NCI-H1092 treated with DMSO at 0.1 percent for 48 hours (cell line): ENCODE measurements at regions not wholly inside any gene's neighbourhood (a gene's known extent, or its start where the extent isn't known, plus 50 kb on each side); places are given as distances from the start of the nearest gene placed in this dataset.
"Not testable (repeated sequence)": the region's sequence is repeated elsewhere in the genome, so short reads cannot be mapped to it uniquely, and the experiment has no call there.

Experiments
- DNase-seq: peaks from one replicate; lab custom pipeline; 2025; lab: John Stamatoyannopoulos, UW

DNA sequence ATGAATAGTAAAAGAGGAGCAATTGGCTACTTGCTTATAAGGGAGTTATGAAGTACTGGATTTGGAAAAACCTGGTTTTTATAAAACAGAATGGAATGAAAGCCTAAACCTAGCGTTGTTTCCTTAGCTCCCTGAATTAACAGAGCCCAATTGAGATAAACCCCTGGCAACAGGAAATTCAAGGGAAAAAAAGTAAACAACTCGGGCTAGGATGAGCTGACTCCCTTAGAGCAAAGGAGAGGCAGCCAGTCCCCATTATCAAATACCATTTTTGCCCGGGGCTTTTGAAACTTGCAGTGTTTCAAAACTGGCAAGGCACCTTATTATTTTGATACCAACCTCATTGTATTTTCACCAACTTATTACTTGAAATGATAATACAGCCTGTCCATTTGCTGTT lies 587.5 kb downstream of the CD109 start:
- no peak for DNase-seq

- DNase-seq = no peak
Measured at GRCh38 chr6:74282143-74282689, 586.2 kb downstream of the CD109 start.

GRCh38 chr6:74280130-74280692 lies 584.2 kb downstream of the CD109 start:
- no peak for DNase-seq

DNA sequence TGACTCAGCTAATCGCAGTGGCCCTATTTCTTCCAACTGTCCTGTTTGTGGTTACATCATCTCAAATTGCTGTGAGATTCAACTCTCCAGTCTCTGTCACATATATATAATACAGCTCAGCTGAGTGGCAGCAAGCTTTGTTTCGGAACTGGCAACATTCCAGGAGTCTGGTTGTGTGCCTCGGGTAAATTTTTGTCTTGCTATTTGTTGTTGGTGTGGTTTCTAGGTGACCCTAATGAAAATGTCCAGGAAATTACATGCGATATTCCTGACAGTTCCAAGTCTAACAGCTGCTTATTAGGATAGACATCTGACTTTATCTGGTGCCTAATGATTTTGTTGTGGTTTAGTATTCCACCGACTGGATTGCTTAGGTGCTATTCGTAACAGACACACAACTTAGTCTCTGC lies 581.8 kb downstream of the CD109 start:
- peak; percentile 56 for DNase-seq

DNA sequence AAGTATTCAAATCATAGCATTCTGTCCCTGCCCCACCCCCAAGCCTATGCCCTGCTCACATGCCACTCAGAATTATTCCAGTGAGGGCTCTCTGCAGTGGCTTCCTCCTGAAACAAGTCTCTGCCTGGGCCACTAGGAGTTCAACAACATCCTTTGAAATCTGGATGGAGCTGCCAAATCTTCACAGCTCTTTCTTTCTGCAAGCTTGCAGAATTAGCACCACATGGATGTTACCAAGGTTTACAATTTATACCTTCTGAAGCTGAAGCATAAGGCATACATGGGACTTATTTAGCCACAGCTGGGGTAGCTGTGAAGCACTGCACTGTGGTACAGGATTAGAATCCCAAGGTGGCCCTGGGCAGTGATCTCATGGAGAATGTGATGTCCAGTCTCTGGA lies 577.5 kb downstream of the CD109 start:
- no peak for DNase-seq

- DNase-seq = no peak
Measured at GRCh38 chr6:74269600-74269858, 573.5 kb downstream of the CD109 start.

DNA sequence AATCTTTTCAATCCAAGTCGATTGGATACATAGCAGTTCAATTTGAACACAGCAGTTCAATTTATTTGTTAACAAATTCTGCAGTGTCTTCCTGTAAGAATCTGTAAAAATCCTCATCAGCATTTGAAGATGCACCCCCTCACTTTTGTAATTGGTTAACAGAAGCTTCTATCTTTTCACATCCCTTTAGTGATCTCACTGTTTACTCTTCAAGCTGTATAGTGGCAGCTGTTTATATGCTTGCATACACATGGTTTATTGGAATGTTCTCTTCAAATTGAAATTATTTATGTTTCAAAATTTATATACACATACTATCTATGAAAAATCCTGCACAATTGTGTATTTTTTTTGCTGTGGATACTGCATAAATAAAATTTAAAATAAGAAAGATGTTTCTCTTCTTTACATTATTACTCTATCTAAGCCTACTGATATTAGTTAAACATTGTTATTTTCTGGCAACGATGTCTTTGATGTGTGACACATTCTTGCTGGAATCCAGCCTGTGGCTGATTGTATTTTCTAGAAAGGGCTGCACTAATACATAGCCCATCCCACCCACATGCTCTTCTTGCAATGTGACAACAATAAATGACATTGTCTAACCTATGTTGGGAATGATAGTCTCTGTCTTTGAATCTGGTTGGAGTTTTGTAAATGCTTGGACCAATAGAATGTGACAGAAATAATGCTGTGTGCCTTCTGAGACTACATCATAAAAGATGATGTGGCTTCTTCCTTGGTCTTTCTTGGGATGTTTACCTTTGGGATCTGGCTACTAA lies 573.0 kb downstream of the CD109 start:
- no peak for DNase-seq

GRCh38 chr6:74259981-74260380 lies 564.0 kb downstream of the CD109 start:
- DNase-seq = no peak

- DNase-seq = no peak
Measured at GRCh38 chr6:74256781-74257180, 560.8 kb downstream of the CD109 start.

- DNase-seq = no peak
Measured at GRCh38 chr6:74256381-74256780, 560.4 kb downstream of the CD109 start.

DNA sequence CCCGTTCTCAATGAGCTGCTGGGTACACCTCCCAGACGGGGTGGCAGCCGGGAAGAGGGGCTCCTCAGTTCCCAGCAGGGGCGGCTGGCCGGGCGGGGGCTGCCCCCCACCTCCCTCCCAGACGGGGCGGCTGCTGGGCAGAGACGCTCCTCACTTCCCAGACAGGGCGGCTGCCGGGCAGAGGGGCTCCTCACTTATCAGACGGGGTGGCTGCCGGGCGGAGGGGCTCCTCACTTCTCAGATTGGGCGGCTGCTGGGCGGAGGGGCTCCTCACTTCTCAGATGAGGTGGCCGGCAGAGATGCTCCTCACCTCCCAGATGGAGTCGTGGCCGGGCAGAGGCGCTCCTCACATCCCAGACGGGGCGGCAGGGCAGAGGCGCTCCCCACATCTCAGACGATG lies 559.0 kb downstream of the CD109 start:
- DNase-seq = not testable (repeated sequence)

DNA sequence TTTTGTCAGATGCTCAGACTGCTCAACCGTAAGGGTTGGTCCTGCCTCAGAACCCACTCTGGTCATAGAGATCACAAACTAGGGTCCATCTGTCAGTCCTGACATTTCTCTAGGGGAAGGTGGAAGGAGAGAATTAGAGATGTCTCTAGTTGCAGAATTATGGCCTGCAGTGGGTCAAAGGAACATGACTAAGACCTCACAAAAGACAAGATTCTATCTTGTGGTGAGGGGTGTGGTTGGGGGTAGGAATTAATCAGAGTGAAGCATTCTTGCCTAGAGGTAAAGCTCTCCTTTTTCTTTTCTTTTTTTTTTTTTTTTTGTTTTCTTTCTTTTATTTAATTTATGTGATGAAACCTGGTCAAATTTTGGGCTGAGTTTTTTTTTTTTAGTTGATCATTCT lies 558.1 kb downstream of the CD109 start:
- DNase-seq = not testable (repeated sequence)

DNA sequence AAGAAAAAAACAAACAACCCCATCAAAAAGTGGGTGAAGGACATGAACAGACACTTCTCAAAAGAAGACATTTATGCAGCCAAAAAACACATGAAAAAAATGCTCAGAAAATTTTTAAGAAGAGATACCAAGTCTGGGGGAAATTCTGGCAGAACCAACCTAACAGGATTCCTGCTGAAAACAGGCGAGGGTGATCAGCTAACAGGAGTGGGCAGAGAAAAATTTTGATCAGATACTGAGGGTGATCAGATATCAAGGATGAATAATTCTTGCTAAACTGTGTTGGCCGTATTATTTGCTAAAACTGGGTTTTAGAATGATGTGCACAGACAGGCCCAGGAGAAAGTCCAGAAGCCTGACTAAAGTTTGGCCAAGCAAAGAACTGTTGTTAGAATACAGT lies 557.3 kb downstream of the CD109 start:
- DNase-seq = no peak

- DNase-seq = no peak
Measured at GRCh38 chr6:74250161-74250818, 554.3 kb downstream of the CD109 start.

DNA sequence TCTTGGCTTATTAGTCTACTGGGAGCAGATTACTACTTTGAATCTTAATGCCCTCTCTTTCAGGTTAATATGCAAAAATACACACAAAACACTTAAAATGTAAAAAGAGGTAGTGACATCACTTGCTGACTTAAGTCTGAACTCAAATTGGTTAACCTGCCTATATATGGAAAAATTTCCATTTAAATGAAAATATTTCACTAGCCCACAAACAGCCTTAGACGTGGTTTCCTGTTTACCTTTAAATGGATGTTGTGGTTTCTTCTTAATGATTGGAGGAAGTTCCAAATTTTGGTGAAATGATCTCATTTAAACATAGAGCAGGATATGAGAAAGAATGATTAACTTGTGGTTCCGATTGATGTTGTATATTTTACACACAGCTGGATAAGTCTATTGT lies 553.7 kb downstream of the CD109 start:
- DNase-seq = no peak

DNA sequence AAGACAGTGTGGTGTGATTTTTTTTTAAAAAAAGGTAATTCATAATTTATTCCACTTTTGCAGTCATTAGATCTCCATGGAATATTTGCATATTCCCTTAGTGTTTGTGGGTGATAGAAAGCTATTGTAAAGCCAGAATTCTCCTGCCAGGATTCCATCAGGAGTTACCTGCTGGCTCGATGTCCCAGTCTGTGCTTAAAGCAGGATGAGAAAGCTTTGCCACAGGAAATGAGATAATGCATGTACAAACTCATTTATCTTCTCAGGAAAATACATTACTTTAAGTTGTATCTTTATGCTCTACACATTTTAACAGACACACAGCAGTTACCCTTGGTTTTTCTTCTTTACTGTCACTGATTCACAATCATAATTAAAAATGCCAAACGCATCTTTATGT lies 553.0 kb downstream of the CD109 start:
- DNase-seq = no peak

DNA sequence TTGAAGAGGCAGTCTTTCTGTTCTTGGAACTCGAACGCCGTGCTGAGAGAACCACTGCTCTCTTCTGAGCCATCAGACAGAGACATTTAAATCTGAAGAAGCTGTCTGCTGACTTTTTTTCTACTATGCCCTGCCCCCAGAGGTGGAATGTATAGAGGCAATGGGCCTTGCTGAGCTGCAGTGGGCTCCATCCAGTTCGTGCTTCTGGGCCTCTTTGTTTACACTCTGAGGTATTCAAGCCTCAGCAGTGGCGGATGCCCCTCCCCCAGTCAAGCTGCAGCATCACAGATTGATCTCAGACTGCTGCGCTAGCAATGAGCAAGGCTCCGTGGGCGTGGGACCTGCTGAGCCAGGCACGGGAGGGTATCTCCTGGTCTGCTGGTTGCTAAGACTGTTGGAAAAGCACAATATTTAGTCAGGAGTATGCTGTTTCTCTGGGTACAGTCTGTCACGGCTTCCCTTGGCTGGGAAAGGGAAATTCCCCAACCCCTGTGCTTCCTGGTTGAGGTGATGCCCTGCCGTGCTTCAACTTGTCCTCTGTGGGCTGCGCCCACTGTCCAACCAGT lies 526.8 kb downstream of the CD109 start:
- no peak for DNase-seq

GRCh38 chr6:74213995-74214394 lies 518.0 kb downstream of the CD109 start:
- no peak for DNase-seq

- no peak for DNase-seq
Measured at GRCh38 chr6:74208239-74208638, 512.2 kb downstream of the CD109 start.

- no peak for DNase-seq
Measured at GRCh38 chr6:74199215-74199915, 503.4 kb downstream of the CD109 start.

DNA sequence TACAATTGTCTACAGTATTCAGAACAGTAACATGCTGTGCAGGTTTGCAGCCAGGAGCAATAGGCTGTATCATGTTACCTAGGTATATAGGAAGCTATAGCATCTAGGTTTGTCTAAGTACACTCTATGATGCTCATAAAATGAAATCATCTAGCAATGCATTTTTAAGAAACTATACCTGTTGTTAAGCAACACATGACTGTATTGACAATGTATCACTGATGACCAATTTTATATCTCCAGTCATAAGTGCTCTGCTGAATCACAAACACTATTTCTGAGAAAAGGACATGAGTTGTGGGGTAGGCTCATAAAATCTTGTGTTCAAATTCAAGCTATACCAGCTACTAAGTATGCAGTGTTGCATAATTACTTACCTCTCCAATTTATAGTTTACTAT lies 501.3 kb downstream of the CD109 start:
- no peak for DNase-seq

GRCh38 chr6:74187811-74188210 lies 491.8 kb downstream of the CD109 start:
- no peak for DNase-seq
